SK-N-SH (cell line): ENCODE measurements at regions not wholly inside any gene's neighbourhood (a gene's known extent, or its start where the extent isn't known, plus 50 kb on each side); places are given as distances from the start of the nearest gene placed in this dataset.

Experiments used
- CTCF ChIA-PET: fragments of 300-600, 350-600 bp; formaldehyde crosslinking; extraction: SDS; loops from one replicate; lab custom pipeline; 2021; lab: Yijun Ruan, JAX
- POLR2A ChIA-PET: fragments of 350-600 bp; sonication (Branson Sonifier 250); formaldehyde crosslinking; extraction: SDS; loops from one replicate; lab custom pipeline; 2020; ENCODE audit warnings: antibody characterized with exemption, inconsistent platforms; lab: Yijun Ruan, JAX
- DNase-seq: peaks from one replicate; pipeline ENCODE4 v3.0.0; 2012
- H2AFZ ChIP-seq: fragments of 200-600 bp; sonication (generic); 2 replicates; pipeline ENCODE4 v1.8.1; 2016; ENCODE audit warnings: antibody characterized with exemption, mild to moderate bottlenecking, low read depth
- H3F3A ChIP-seq: fragments of 200-600 bp; sonication (generic); replicated peaks from 2 replicates; pipeline ENCODE3; 2016; ENCODE audit warnings: antibody characterized with exemption, mild to moderate bottlenecking; ENCODE audit not compliant: insufficient read depth
- H3K27ac ChIP-seq, 2 experiments: fragments of 200-500 bp in 1 of 2; fragments of 200-600 bp in 1 of 2; sonication (Bioruptor generic) in 1 of 2; sonication (generic), shearing (Covaris generic) in 1 of 2; 2 replicates each; pipeline versions ENCODE4 v1.5.1 to v1.6.1; 2014 to 2016; ENCODE audit warnings: low read depth in 2 of 2, inconsistent platforms in 1 of 2, low read length in 1 of 2, mild to moderate bottlenecking in 1 of 2, mixed read lengths in 1 of 2
- H3K27me3 ChIP-seq: fragments of 200-600 bp; sonication (generic), shearing (Covaris generic); 2 replicates; pipeline ENCODE4 v1.6.1; 2016; ENCODE audit warnings: mixed run types; ENCODE audit not compliant: insufficient read depth
- H3K36me3 ChIP-seq, 2 experiments: fragments of 200-500 bp in 1 of 2; fragments of 200-600 bp in 1 of 2; sonication (Bioruptor generic) in 1 of 2; sonication (generic) in 1 of 2; replicated peaks in 1 of 2; 2 replicates each; pipeline versions ENCODE3 to v1.5.1; 2014 to 2016; ENCODE audit warnings: low read length in 1 of 2, mild to moderate bottlenecking in 1 of 2; ENCODE audit not compliant: insufficient read depth in 2 of 2, control insufficient read depth in 1 of 2
- H3K4me1 ChIP-seq, 2 experiments: fragments of 200-500 bp in 1 of 2; fragments of 200-600 bp in 1 of 2; sonication (Bioruptor generic) in 1 of 2; sonication (generic), shearing (Covaris generic) in 1 of 2; 2 replicates each; pipeline versions ENCODE4 v1.5.1 to v1.6.1; 2014 to 2016; ENCODE audit warnings: low read depth in 1 of 2, low read length in 1 of 2, mixed run types in 1 of 2; ENCODE audit not compliant: insufficient read depth in 2 of 2, control insufficient read depth in 1 of 2
- H3K4me2 ChIP-seq: fragments of 200-600 bp; sonication (generic), shearing (Covaris generic); 2 replicates; pipeline ENCODE4 v1.6.1; 2017; ENCODE audit warnings: mixed run types
- H3K4me3 ChIP-seq, 2 experiments: fragments of 200-500 bp in 1 of 2; fragments of 200-600 bp in 1 of 2; sonication (Bioruptor generic) in 1 of 2; sonication (generic), shearing (Covaris generic) in 1 of 2; 2 replicates each; pipeline versions ENCODE4 v1.5.1 to v1.8.1; 2014 to 2016; ENCODE audit warnings: low read depth in 2 of 2, inconsistent platforms in 1 of 2, low read length in 1 of 2, mild to moderate bottlenecking in 1 of 2, mixed read lengths in 1 of 2, moderate library complexity in 1 of 2
- H3K79me2 ChIP-seq: fragments of 200-600 bp; sonication (generic); 2 replicates; pipeline ENCODE4 v1.8.1; 2017; ENCODE audit warnings: mild to moderate bottlenecking; ENCODE audit not compliant: insufficient read depth
- H3K9ac ChIP-seq: fragments of 200-600 bp; sonication (generic); 2 replicates; pipeline ENCODE4 v1.6.1; 2017; ENCODE audit warnings: mixed run types
- H3K9me2 ChIP-seq: fragments of 200-600 bp; sonication (generic); 2 replicates; pipeline ENCODE4 v1.6.1; 2017; ENCODE audit warnings: mixed run types
- H3K9me3 ChIP-seq: fragments of 200-600 bp; sonication (generic); 2 replicates; pipeline ENCODE4 v1.6.1; 2017; ENCODE audit warnings: mixed run types, mild to moderate bottlenecking, moderate library complexity
- H4K20me1 ChIP-seq: fragments of 200-600 bp; sonication (generic); 2 replicates; pipeline ENCODE4 v1.6.1; 2017; ENCODE audit warnings: mild to moderate bottlenecking, mixed run types; ENCODE audit not compliant: insufficient read depth
- FOXJ3 ChIP-seq: sonication (generic); formaldehyde crosslinking; IDR thresholded peaks from 2 replicates; pipeline ENCODE4 v1.5.1; 2020; ENCODE audit warnings: mild to moderate bottlenecking, missing genetic modification reagents
- MEF2A ChIP-seq: IDR thresholded peaks from 2 replicates; pipeline ENCODE4 v1.4.0; 2012; ENCODE audit warnings: low read depth, borderline replicate concordance
- NFIC ChIP-seq: IDR thresholded peaks from 2 replicates; pipeline ENCODE4 v1.4.0; 2012; ENCODE audit warnings: borderline replicate concordance
- TCF12 ChIP-seq: IDR thresholded peaks from 2 replicates; pipeline ENCODE4 v1.4.0; 2012
- TEAD4 ChIP-seq: IDR thresholded peaks from 2 replicates; pipeline ENCODE4 v1.4.0; 2012; ENCODE audit warnings: mild to moderate bottlenecking, borderline replicate concordance; ENCODE audit not compliant: insufficient read depth
- YY1 ChIP-seq: IDR thresholded peaks from 2 replicates; pipeline ENCODE4 v1.4.0; 2012; ENCODE audit warnings: low read depth, mild to moderate bottlenecking
- WGBS: methylation state at CpG from one replicate; pipeline ENCODE4 v1.1.6; 2017; ENCODE audit warnings: low lambda C conversion rate; 5-methylcytosine and 5-hydroxymethylcytosine counted together
- TF ChIP-seq, protein P1 (sequence below): IDR thresholded peaks from 2 replicates; pipeline ENCODE4; 2012
- TF ChIP-seq, protein P2 (sequence below): IDR thresholded peaks from 2 replicates; pipeline ENCODE4 v1.6.1; 2012; ENCODE audit warnings: mild to moderate bottlenecking, low read depth, low read length, moderate library complexity
- TF ChIP-seq, protein P3 (sequence below): IDR thresholded peaks from 2 replicates; pipeline ENCODE4 v1.4.0; 2012; ENCODE audit warnings: low read depth, borderline replicate concordance

- Histone ChIP-seq H2AFZ (no peak overlapping the region), H4K20me1 (no peaks in the 10 kb centered on the region), H3F3A (no peaks in the 10 kb centered on the region), H3K4me1 (no peaks in the 10 kb centered on the region), H3K4me3 (no peak overlapping the region), H3K9me2 (no peaks in the 10 kb centered on the region), H3K36me3 (no peaks in the 10 kb centered on the region), H3K9ac (no peak overlapping the region), H3K79me2 (no peaks in the 10 kb centered on the region), H3K4me2 (no peak overlapping the region), H3K9me3 (peaks cover 5% of the 10 kb centered on the region; the same call in 1 of the 2 replicates), H3K27me3 (no peaks in the 10 kb centered on the region), H3K27ac (no peak overlapping the region)
- ChIA-PET CTCF (no interaction called here), POLR2A (no interaction called here)
- 41% methylated on average over 4 of the region's 4 CpGs for WGBS
- DNase-seq: no peak
- TF ChIP-seq TCF12 (no peak), NFIC (no peak), TEAD4 (no peak), YY1 (no peak), MEF2A (no peak), FOXJ3 (CRISPR knock-in tag) (no peak)
- TF ChIP-seq, protein P1, sequence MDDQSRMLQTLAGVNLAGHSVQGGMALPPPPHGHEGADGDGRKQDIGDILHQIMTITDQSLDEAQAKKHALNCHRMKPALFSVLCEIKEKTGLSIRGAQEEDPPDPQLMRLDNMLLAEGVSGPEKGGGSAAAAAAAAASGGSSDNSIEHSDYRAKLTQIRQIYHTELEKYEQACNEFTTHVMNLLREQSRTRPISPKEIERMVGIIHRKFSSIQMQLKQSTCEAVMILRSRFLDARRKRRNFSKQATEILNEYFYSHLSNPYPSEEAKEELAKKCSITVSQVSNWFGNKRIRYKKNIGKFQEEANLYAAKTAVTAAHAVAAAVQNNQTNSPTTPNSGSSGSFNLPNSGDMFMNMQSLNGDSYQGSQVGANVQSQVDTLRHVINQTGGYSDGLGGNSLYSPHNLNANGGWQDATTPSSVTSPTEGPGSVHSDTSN: no peak
- TF ChIP-seq, protein P2, sequence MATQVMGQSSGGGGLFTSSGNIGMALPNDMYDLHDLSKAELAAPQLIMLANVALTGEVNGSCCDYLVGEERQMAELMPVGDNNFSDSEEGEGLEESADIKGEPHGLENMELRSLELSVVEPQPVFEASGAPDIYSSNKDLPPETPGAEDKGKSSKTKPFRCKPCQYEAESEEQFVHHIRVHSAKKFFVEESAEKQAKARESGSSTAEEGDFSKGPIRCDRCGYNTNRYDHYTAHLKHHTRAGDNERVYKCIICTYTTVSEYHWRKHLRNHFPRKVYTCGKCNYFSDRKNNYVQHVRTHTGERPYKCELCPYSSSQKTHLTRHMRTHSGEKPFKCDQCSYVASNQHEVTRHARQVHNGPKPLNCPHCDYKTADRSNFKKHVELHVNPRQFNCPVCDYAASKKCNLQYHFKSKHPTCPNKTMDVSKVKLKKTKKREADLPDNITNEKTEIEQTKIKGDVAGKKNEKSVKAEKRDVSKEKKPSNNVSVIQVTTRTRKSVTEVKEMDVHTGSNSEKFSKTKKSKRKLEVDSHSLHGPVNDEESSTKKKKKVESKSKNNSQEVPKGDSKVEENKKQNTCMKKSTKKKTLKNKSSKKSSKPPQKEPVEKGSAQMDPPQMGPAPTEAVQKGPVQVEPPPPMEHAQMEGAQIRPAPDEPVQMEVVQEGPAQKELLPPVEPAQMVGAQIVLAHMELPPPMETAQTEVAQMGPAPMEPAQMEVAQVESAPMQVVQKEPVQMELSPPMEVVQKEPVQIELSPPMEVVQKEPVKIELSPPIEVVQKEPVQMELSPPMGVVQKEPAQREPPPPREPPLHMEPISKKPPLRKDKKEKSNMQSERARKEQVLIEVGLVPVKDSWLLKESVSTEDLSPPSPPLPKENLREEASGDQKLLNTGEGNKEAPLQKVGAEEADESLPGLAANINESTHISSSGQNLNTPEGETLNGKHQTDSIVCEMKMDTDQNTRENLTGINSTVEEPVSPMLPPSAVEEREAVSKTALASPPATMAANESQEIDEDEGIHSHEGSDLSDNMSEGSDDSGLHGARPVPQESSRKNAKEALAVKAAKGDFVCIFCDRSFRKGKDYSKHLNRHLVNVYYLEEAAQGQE: no peak
Measured at GRCh38 chr22:27194096-27194748, 536.8 kb downstream of the MIAT start.

DNA sequence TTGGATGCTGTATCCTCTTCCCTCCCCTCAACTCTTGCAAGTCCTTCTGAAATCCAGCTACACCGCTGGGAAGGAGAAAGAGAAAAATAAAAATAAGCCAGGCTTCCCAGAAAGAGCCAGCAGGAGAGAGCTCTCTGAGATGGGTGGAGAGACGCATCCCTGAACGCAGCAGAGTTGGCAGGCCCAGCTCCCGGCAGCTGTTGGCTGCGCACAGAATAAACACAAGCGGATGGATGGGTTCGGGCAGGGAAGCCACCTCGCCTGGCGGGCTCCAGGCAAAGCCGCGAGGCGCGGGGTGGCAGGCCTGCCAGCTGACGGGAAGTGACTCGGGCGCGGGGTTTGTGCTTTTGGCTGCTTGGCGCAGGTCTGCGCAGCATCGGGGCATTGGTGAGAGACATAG is 537.7 kb downstream of the MIAT start:
- Histone ChIP-seq H3K9me3 (peaks cover 5% of the 10 kb centered on the region; the same call in 1 of the 2 replicates), H3F3A (no peaks in the 10 kb centered on the region), H3K27ac (no peak overlapping the region), H3K9me2 (no peaks in the 10 kb centered on the region), H3K4me1 (no peaks in the 10 kb centered on the region), H3K4me3 (no peak overlapping the region), H3K36me3 (no peaks in the 10 kb centered on the region), H3K27me3 (no peaks in the 10 kb centered on the region), H2AFZ (no peak overlapping the region), H3K4me2 (no peak overlapping the region), H4K20me1 (no peaks in the 10 kb centered on the region), H3K79me2 (no peaks in the 10 kb centered on the region), H3K9ac (no peak overlapping the region)
- CTCF ChIA-PET: interaction anchor here (1.0 kb wide), 1 partner anchor 12 kb away, joined by 3 read pairs; no protein-coding TSS in a partner anchor
- DNase-seq: no peak
- TF ChIP-seq YY1: no peak
- TF ChIP-seq FOXJ3 (CRISPR knock-in tag): no peak
- TF ChIP-seq, protein P3, sequence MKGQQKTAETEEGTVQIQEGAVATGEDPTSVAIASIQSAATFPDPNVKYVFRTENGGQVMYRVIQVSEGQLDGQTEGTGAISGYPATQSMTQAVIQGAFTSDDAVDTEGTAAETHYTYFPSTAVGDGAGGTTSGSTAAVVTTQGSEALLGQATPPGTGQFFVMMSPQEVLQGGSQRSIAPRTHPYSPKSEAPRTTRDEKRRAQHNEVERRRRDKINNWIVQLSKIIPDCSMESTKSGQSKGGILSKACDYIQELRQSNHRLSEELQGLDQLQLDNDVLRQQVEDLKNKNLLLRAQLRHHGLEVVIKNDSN: no peak
- POLR2A ChIA-PET: no interaction called here
- WGBS: 84% methylated on average over 19 of the region's 20 CpGs
